Erythroblast (primary cell): ENCODE measurements at regions not wholly inside any gene's neighbourhood (a gene's known extent, or its start where the extent isn't known, plus 50 kb on each side); places are given as distances from the start of the nearest gene placed in this dataset.

Source experiments
- GATA1 ChIP-seq: IDR thresholded peaks from 2 replicates; pipeline ENCODE4 v1.6.1; 2011; ENCODE audit warnings: low read depth, mild to moderate bottlenecking, control low read depth, low read length, moderate library complexity
- POLR2A ChIP-seq: IDR thresholded peaks from 2 replicates; pipeline ENCODE4 v1.6.1; 2011; ENCODE audit warnings: mild to moderate bottlenecking, low read length

DNA sequence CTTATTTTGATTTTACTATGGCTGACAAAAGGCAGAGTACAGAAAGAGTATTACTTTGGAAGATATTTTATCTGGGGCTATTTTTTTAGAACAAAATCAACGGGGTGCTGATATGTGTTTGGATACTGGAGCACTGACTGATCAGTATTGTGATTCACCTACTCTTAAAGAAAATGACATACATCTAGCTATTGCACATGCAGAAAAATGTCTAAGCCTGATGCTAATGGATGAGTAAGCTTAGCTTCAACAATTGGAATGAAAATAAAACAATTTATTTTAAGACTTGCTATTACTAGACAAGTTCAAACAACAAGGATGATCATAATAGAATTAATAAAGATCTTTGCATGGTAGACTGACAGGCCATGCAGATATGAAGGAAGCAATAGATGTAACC, 262.0 kb downstream of the PPP1R2C start:
- no peak for TF ChIP-seq POLR2A
- no peak for TF ChIP-seq GATA1
